ENCODE measurements at regions not wholly inside any gene's neighbourhood (a gene's known extent, or its start where the extent isn't known, plus 50 kb on each side); places are given as distances from the start of the nearest gene placed in this dataset.

DNA sequence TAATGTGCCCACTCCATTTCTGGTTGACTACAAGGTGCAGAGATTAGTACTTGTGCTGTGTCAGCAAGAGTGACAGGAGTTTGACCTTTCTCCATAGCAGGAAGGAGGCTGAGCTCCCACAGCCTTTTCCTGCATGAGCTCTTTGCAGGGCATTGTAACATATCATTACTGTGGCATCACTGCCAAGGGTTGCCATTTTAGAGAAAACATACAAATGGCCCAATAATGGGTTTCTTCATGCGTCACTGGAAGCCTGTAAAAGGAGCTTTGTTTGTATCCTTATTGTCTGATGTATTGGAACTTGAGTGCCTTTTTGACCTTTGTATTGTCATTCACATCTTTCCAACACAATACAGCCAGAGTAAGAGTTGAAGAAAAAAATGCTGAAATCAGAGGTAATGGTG lies 323.0 kb upstream of the CDIN1 start:
- Histone ChIP-seq H3K79me2 (ENCODE audit: low read depth) (no peaks in the 10 kb centered on the region), H3K9me3 (ENCODE audit: low read depth) (no peaks in the 10 kb centered on the region), H3F3A (ENCODE audit: low read depth) (peaks cover 5% of the 10 kb centered on the region), H3K27me3 (peaks cover 23% of the 10 kb centered on the region), H2AFZ (replicated peaks) (no peak overlapping the region), H3K27ac (no peak overlapping the region), H3K9ac (no peak overlapping the region), H4K20me1 (ENCODE audit: low read depth) (peaks cover 6% of the 10 kb centered on the region), H3K4me3 (no peak overlapping the region), H3K4me2 (peak overlapping the region; percentile 8), H3K4me1 (peaks cover 8% of the 10 kb centered on the region), H3K36me3 (no peaks in the 10 kb centered on the region)
- no peaks in the 10 kb centered on the region for H3K36me3 Mint-ChIP-seq
- H3K27ac Mint-ChIP-seq = no peak overlapping the region
- peaks cover 3% of the 10 kb centered on the region for H3K27me3 Mint-ChIP-seq (ENCODE audit: insufficient read depth, low read depth)
- DNase-seq (ENCODE audit: low spot score) = peak; percentile 63
- peak; percentile 98 for TF ChIP-seq EZH2phosphoT487 (IDR thresholded peaks at IDR 0.05)
- TF ChIP-seq EZH2 (IDR thresholded peaks at IDR 0.05) = no peak
- TF ChIP-seq, protein P1, sequence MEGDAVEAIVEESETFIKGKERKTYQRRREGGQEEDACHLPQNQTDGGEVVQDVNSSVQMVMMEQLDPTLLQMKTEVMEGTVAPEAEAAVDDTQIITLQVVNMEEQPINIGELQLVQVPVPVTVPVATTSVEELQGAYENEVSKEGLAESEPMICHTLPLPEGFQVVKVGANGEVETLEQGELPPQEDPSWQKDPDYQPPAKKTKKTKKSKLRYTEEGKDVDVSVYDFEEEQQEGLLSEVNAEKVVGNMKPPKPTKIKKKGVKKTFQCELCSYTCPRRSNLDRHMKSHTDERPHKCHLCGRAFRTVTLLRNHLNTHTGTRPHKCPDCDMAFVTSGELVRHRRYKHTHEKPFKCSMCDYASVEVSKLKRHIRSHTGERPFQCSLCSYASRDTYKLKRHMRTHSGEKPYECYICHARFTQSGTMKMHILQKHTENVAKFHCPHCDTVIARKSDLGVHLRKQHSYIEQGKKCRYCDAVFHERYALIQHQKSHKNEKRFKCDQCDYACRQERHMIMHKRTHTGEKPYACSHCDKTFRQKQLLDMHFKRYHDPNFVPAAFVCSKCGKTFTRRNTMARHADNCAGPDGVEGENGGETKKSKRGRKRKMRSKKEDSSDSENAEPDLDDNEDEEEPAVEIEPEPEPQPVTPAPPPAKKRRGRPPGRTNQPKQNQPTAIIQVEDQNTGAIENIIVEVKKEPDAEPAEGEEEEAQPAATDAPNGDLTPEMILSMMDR (IDR thresholded peaks at IDR 0.05) = no peak
- peaks cover 4% of the 10 kb centered on the region for H3K9me3 Mint-ChIP-seq
- H3K4me1 Mint-ChIP-seq = peaks cover 10% of the 10 kb centered on the region
- H3K4me3 Mint-ChIP-seq = no peak overlapping the region

DNA sequence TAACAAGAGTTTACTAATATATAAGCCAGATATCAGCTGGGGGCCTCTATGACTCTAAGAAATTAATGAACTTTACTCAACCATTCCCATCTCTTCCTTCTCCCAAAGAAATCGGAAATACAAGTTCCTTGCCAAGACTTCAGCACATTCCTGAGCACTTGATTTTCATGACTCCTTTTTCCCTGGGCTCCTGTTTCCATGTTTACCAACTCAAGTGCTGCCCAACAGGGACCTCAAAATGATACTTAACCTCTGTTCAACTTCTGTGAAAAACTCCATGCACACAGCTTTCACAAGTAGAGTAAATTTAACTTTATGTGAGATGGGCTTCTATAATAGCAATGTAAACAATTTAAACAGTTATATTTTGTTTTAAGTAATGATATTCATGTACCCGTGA lies 315.8 kb upstream of the CDIN1 start:
- DNase-seq (ENCODE audit: low spot score) = no peak

DNA sequence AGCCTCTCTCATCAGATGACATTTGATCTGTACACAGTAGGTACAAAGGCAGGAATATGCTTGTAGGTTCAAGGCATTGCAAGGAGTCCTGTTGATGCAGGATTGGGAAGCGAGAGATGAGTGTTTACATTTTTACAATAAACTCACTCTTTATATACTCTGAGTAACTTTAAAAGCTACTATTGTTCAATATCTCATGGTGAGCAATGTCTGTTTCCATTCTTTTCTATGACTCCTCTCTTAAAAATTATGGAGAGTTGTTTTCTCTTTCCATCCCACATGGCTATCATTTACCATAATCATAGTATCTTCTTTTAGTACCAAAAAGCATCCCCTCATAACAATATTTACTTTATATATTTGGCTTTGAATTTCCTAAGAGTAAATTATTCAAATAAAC lies 314.0 kb upstream of the CDIN1 start:
- Histone ChIP-seq H3K27ac (no peak overlapping the region), H4K20me1 (ENCODE audit: low read depth) (peaks cover 10% of the 10 kb centered on the region), H3K9me3 (ENCODE audit: low read depth) (no peaks in the 10 kb centered on the region), H3K36me3 (no peaks in the 10 kb centered on the region), H3K79me2 (ENCODE audit: low read depth) (no peaks in the 10 kb centered on the region), H3F3A (ENCODE audit: low read depth) (no peaks in the 10 kb centered on the region), H3K4me1 (peaks cover 12% of the 10 kb centered on the region), H3K4me2 (no peak overlapping the region), H3K9ac (no peak overlapping the region), H3K27me3 (peaks cover 72% of the 10 kb centered on the region), H3K4me3 (no peak overlapping the region), H2AFZ (replicated peaks) (no peak overlapping the region)
- Mint-ChIP-seq H3K27me3 (ENCODE audit: insufficient read depth, low read depth) (peaks cover 14% of the 10 kb centered on the region), H3K4me1 (peaks cover 7% of the 10 kb centered on the region), H3K9me3 (peaks cover 3% of the 10 kb centered on the region), H3K27ac (no peak overlapping the region), H3K36me3 (no peaks in the 10 kb centered on the region), H3K4me3 (no peak overlapping the region)
- no peak for DNase-seq (ENCODE audit: low spot score)
- TF ChIP-seq, protein P1 (IDR thresholded peaks at IDR 0.05) = no peak
- TF ChIP-seq EZH2 (IDR thresholded peaks at IDR 0.05) (no peak), EZH2phosphoT487 (IDR thresholded peaks at IDR 0.05) (no peak)

More for the DNA sequence above, 315.8 kb upstream of the CDIN1 start:
- Histone ChIP-seq H3K4me3 (no peak overlapping the region), H3K27ac (no peak overlapping the region), H3K4me1 (peaks cover 3% of the 10 kb centered on the region), H3K9me3 (ENCODE audit: low read depth) (no peaks in the 10 kb centered on the region), H4K20me1 (ENCODE audit: low read depth) (peaks cover 4% of the 10 kb centered on the region), H3K79me2 (ENCODE audit: low read depth) (no peaks in the 10 kb centered on the region), H3K36me3 (no peaks in the 10 kb centered on the region), H3F3A (ENCODE audit: low read depth) (no peaks in the 10 kb centered on the region), H3K27me3 (peaks cover 54% of the 10 kb centered on the region), H3K9ac (no peak overlapping the region), H3K4me2 (no peak overlapping the region), H2AFZ (replicated peaks) (no peak overlapping the region)
- Mint-ChIP-seq H3K9me3 (no peaks in the 10 kb centered on the region), H3K27ac (no peak overlapping the region), H3K27me3 (ENCODE audit: insufficient read depth, low read depth) (peaks cover 9% of the 10 kb centered on the region), H3K4me1 (peaks cover 4% of the 10 kb centered on the region), H3K4me3 (no peak overlapping the region), H3K36me3 (no peaks in the 10 kb centered on the region)
- no peak for TF ChIP-seq EZH2 (IDR thresholded peaks at IDR 0.05)
- TF ChIP-seq, protein P1 (IDR thresholded peaks at IDR 0.05) = no peak
- no peak for TF ChIP-seq EZH2phosphoT487 (IDR thresholded peaks at IDR 0.05)

All from neural progenitor cell (in vitro differentiated cells).